B cell (primary cell): ENCODE measurements at regions not wholly inside any gene's neighbourhood (a gene's known extent, or its start where the extent isn't known, plus 50 kb on each side); places are given as distances from the start of the nearest gene placed in this dataset.

Source experiments
- ATAC-seq: fragments of 200-7000 bp; cut with Tn5 transposase; one replicate; pipeline ENCODE4 v1.10.0; 2021; ENCODE audit warnings: low read depth, mild to moderate bottlenecking, moderate number of reproducible peaks, moderate library complexity
- CTCF ChIA-PET: fragments of 350-600 bp; sonication (Branson Sonifier 250); formaldehyde crosslinking; loops from one replicate; lab custom pipeline; 2021; ENCODE audit warnings: antibody characterized with exemption, inconsistent platforms; lab: Charles Lee
- POLR2A ChIA-PET: fragments of 350-600 bp; sonication (Branson Sonifier 250); formaldehyde crosslinking; loops from one replicate; lab custom pipeline; 2021; ENCODE audit warnings: antibody characterized with exemption; lab: Charles Lee
- DNase-seq: peaks from one replicate; pipeline ENCODE4 v3.0.0; 2013
- H2AFZ ChIP-seq: 2 replicates; pipeline ENCODE4 v1.6.1; 2012; ENCODE audit warnings: mild to moderate bottlenecking, low read depth, low read length; ENCODE audit not compliant: insufficient read depth, poor library complexity, severe bottlenecking
- H3K27ac ChIP-seq, 2 donors: 1 replicate in 1 of 2; 2 replicates in 1 of 2; pipeline ENCODE4 v1.5.1; 2012 to 2013; ENCODE audit warnings: low read length in 2 of 2, mild to moderate bottlenecking in 2 of 2, moderate library complexity in 1 of 2
- H3K27me3 ChIP-seq, 4 experiments: fragments of 200-600 bp in 1 of 4; sonication (generic) in 1 of 4; replicated peaks in 1 of 4; 1 replicate in 2 of 4; 2 replicates in 2 of 4; pipeline versions ENCODE4 v1.6.1 to v1.7.0; 2013 to 2016; ENCODE audit warnings: low read length in 3 of 4, mild to moderate bottlenecking in 2 of 4, mixed read lengths in 1 of 4, moderate library complexity in 1 of 4; ENCODE audit not compliant: insufficient read depth in 4 of 4, control insufficient read depth in 3 of 4; ENCODE audit errors: control extremely low read depth in 1 of 4
- H3K36me3 ChIP-seq, 2 experiments: replicated peaks in 1 of 2; 1 replicate in 1 of 2; 2 replicates in 1 of 2; pipeline versions ENCODE4 v1.6.1 to v1.7.1; 2013; ENCODE audit warnings: low read length in 1 of 2; ENCODE audit not compliant: insufficient read depth in 2 of 2, control insufficient read depth in 1 of 2; ENCODE audit errors: control extremely low read depth in 1 of 2, extremely low read depth in 1 of 2
- H3K4me1 ChIP-seq, 2 donors: fragments of 200-600 bp in 1 of 2; sonication (generic) in 1 of 2; 1 replicate in 1 of 2; 2 replicates in 1 of 2; pipeline versions ENCODE4 v1.5.1 to v1.6.1; 2013 to 2017; ENCODE audit warnings: low read length in 2 of 2; ENCODE audit not compliant: control insufficient read depth in 2 of 2, insufficient read depth in 2 of 2
- H3K4me2 ChIP-seq: replicated peaks from 2 replicates; pipeline ENCODE3; 2012; ENCODE audit warnings: mild to moderate bottlenecking, low read depth, low read length; ENCODE audit not compliant: poor library complexity, severe bottlenecking
- H3K4me3 ChIP-seq, 5 experiments: fragments of 200-600 bp in 1 of 5; sonication (generic) in 1 of 5; 1 replicate in 3 of 5; 2 replicates in 2 of 5; pipeline versions ENCODE4 v1.5.1 to v1.7.0; 2011 to 2016; ENCODE audit warnings: low read length in 4 of 5, mild to moderate bottlenecking in 4 of 5, low read depth in 2 of 5, control low read depth in 1 of 5, moderate library complexity in 1 of 5; ENCODE audit not compliant: insufficient read depth in 1 of 5; ENCODE audit errors: control extremely low read depth in 1 of 5, extremely low read depth in 1 of 5
- H3K79me2 ChIP-seq: fragments of 200-600 bp; sonication (generic); one replicate; pipeline ENCODE4 v1.6.0; 2016; ENCODE audit warnings: low read length; ENCODE audit not compliant: control insufficient read depth, insufficient read depth
- H3K9ac ChIP-seq: fragments of 200-600 bp; sonication (generic); 2 replicates; pipeline ENCODE4 v1.6.1; 2017; ENCODE audit warnings: mild to moderate bottlenecking, low read length, moderate library complexity
- H3K9me3 ChIP-seq, 3 donors: one replicate each; pipeline versions ENCODE4 v1.6.1 to v1.7.1; 2013; ENCODE audit warnings: low read length in 2 of 3; ENCODE audit not compliant: control insufficient read depth in 2 of 3, insufficient read depth in 1 of 3; ENCODE audit errors: control extremely low read depth in 1 of 3
- H4K20me1 ChIP-seq: 2 replicates; pipeline ENCODE4 v1.6.0; 2012; ENCODE audit warnings: mild to moderate bottlenecking, low read length; ENCODE audit not compliant: insufficient read depth, control insufficient read depth, poor library complexity, severe bottlenecking
- H3K27ac Mint-ChIP-seq: one replicate; pipeline ENCODE4 v1.8.0; 2021; ENCODE audit warnings: mixed read lengths
- H3K27me3 Mint-ChIP-seq: one replicate; pipeline ENCODE4 v1.8.0; 2021; ENCODE audit warnings: mixed read lengths
- H3K4me1 Mint-ChIP-seq: one replicate; pipeline ENCODE4 v1.8.0; 2021; ENCODE audit warnings: mixed read lengths
- H3K4me3 Mint-ChIP-seq: one replicate; pipeline ENCODE4 v1.8.0; 2021; ENCODE audit warnings: mixed read lengths
- H3K9me3 Mint-ChIP-seq: one replicate; pipeline ENCODE4 v1.8.0; 2022; ENCODE audit warnings: mixed read lengths; ENCODE audit not compliant: insufficient read depth
- EZH2 ChIP-seq: IDR thresholded peaks from 2 replicates; pipeline ENCODE4 v1.6.1; 2012; ENCODE audit warnings: borderline replicate concordance, low read depth, mild to moderate bottlenecking, moderate library complexity, low read length; ENCODE audit not compliant: insufficient read depth, poor library complexity, severe bottlenecking
- WGBS: methylation state at CpG from one replicate; pipeline ENCODE4 v1.1.5; 2013; ENCODE audit warnings: missing lambda C conversion rate; ENCODE audit not compliant: insufficient coverage; 5-methylcytosine and 5-hydroxymethylcytosine counted together
- intact Hi-C: fragments of 100-400 bp; cut with micrococcal nuclease; formaldehyde crosslinking; loops from one replicate; pipeline ENCODE4 v1.10.0; 2022
- TF ChIP-seq, protein P1 (sequence below): fragments of 200-600 bp; IDR thresholded peaks from one replicate; pipeline ENCODE4 v1.8.0; 2022; ENCODE audit warnings: antibody characterized with exemption, mild to moderate bottlenecking

DNA sequence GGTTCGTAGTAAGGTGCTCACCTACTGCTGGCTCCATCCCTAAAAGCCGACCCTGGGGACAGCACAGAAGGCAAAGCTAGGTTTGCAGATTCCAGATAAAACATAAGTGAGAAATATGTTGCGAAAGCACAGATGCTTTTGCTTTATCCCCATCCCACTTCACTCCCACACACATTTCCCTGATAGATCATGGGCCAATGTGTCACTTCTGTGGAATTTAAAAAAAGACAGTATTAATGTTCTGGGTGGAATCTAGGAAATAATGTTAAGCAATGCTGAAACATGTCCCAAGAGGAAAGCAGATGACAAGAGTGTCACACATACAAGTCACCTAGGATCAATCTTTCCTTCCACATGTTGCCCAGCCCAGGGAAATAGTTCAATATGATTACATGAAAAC, 661.0 kb upstream of the MIR17HG start:
- no peaks in the 10 kb centered on the region for H3K4me1 Mint-ChIP-seq
- Histone ChIP-seq H3K4me3 (no peak overlapping the region), H2AFZ (no peak overlapping the region), H3K4me1 (no peaks in the 10 kb centered on the region), H3K27me3 (no peaks in the 10 kb centered on the region), H3K4me2 (no peak overlapping the region), H3K36me3 (no peaks in the 10 kb centered on the region), H3K79me2 (no peaks in the 10 kb centered on the region), H3K27ac (no peak overlapping the region), H4K20me1 (no peaks in the 10 kb centered on the region), H3K9ac (no peak overlapping the region), H3K9me3 (peaks cover 0 to 2% (median 0%) of the 10 kb centered on the region in 3 donors)
- H3K27ac Mint-ChIP-seq: no peak overlapping the region
- intact Hi-C loops: no loop called here
- DNase-seq (no peak), ATAC-seq (no peak)
- TF ChIP-seq, protein P1, sequence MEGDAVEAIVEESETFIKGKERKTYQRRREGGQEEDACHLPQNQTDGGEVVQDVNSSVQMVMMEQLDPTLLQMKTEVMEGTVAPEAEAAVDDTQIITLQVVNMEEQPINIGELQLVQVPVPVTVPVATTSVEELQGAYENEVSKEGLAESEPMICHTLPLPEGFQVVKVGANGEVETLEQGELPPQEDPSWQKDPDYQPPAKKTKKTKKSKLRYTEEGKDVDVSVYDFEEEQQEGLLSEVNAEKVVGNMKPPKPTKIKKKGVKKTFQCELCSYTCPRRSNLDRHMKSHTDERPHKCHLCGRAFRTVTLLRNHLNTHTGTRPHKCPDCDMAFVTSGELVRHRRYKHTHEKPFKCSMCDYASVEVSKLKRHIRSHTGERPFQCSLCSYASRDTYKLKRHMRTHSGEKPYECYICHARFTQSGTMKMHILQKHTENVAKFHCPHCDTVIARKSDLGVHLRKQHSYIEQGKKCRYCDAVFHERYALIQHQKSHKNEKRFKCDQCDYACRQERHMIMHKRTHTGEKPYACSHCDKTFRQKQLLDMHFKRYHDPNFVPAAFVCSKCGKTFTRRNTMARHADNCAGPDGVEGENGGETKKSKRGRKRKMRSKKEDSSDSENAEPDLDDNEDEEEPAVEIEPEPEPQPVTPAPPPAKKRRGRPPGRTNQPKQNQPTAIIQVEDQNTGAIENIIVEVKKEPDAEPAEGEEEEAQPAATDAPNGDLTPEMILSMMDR: no peak
- TF ChIP-seq EZH2: no peak
- H3K4me3 Mint-ChIP-seq: no peak overlapping the region
- no CpG with 5 or more reads among the region's 3 CpGs for WGBS
- no peaks in the 10 kb centered on the region for H3K27me3 Mint-ChIP-seq
- POLR2A ChIA-PET: no interaction called here
- peaks cover 3% of the 10 kb centered on the region for H3K9me3 Mint-ChIP-seq
- CTCF ChIA-PET: no interaction called here

DNA sequence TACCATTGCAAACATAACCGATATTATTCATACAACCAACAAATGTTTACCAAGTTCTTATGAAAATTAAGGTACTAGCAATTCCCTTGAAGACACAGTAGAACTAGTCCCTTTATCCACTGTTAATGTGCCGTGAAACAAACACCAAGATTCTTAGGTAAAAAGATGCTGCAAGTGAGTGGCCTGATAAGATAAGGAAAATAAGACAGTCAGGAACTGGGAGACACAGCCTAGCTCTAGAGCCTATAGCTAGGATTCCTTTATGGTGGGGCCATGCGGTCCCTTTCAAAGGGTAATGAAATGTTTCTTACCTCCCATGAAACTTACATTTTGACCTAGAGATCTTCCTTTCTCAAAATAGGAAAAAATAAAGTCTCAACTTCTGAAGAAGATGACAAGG, 658.4 kb upstream of the MIR17HG start:
- ChIA-PET CTCF (no interaction called here), POLR2A (no interaction called here)
- DNase-seq (no peak), ATAC-seq (no peak)
- peaks cover 0 to 2% (median 0%) of the 10 kb centered on the region in 3 donors for H3K9me3 ChIP-seq
- H3K27ac ChIP-seq: no peak overlapping the region
- Mint-ChIP-seq H3K4me3 (no peak overlapping the region), H3K9me3 (peaks cover 3% of the 10 kb centered on the region), H3K27ac (no peak overlapping the region), H3K27me3 (no peaks in the 10 kb centered on the region), H3K4me1 (no peaks in the 10 kb centered on the region)
- H3K4me2 ChIP-seq: no peak overlapping the region
- H3K4me1 ChIP-seq: no peaks in the 10 kb centered on the region
- no peaks in the 10 kb centered on the region for H3K79me2 ChIP-seq
- H3K36me3 ChIP-seq: no peaks in the 10 kb centered on the region
- TF ChIP-seq, protein P1: no peak
- no peak for TF ChIP-seq EZH2
- no CpG with 5 or more reads among the region's 3 CpGs for WGBS
- no peak overlapping the region for H2AFZ ChIP-seq
- no peak overlapping the region for H3K4me3 ChIP-seq
- intact Hi-C loops: no loop called here
- H4K20me1 ChIP-seq: no peaks in the 10 kb centered on the region
- no peak overlapping the region for H3K9ac ChIP-seq
- no peaks in the 10 kb centered on the region for H3K27me3 ChIP-seq
